Fibroblast of mammary gland (primary cell): ENCODE measurements at regions not wholly inside any gene's neighbourhood (a gene's known extent, or its start where the extent isn't known, plus 50 kb on each side); places are given as distances from the start of the nearest gene placed in this dataset.

Source experiments
- DNase-seq: peaks from one replicate; pipeline ENCODE4 v3.0.0-alpha.2; 2010; ENCODE audit warnings: low read depth
- H3K4me3 ChIP-seq: 2 replicates; pipeline ENCODE4 v1.5.1; 2011; ENCODE audit warnings: low read depth, mild to moderate bottlenecking, low read length, moderate library complexity; ENCODE audit not compliant: control insufficient read depth
- CTCF ChIP-seq: conservative IDR thresholded peaks from 2 replicates; pipeline ENCODE4 v1.5.1; 2011; ENCODE audit warnings: low read depth, low read length, inconsistent platforms; ENCODE audit not compliant: control insufficient read depth, insufficient read depth

GRCh38 chr2:133844214-133844892 lies 276.1 kb upstream of the NCKAP5 start:
- H3K4me3 ChIP-seq, result no peak overlapping the region
- DNase-seq, result peak; percentile 72
- TF ChIP-seq CTCF, result peak; percentile 87

- H3K4me3 ChIP-seq, result no peak overlapping the region
- DNase-seq, result no peak
- no peak for TF ChIP-seq CTCF
These were observed 278.2 kb upstream of the NCKAP5 start for GRCh38 chr2:133846476-133846875.

- no peak for TF ChIP-seq CTCF
- no peak overlapping the region for H3K4me3 ChIP-seq
- no peak for DNase-seq
These were observed 279.3 kb upstream of the NCKAP5 start for GRCh38 chr2:133847591-133847990.

GRCh38 chr2:133848111-133848649 lies 279.9 kb upstream of the NCKAP5 start:
- TF ChIP-seq CTCF, result no peak
- H3K4me3 ChIP-seq, result no peak overlapping the region
- DNase-seq, result no peak

- no peak for DNase-seq
- H3K4me3 ChIP-seq, result no peak overlapping the region
- TF ChIP-seq CTCF, result no peak
These were observed 281.1 kb upstream of the NCKAP5 start for GRCh38 chr2:133849341-133849740.

DNA sequence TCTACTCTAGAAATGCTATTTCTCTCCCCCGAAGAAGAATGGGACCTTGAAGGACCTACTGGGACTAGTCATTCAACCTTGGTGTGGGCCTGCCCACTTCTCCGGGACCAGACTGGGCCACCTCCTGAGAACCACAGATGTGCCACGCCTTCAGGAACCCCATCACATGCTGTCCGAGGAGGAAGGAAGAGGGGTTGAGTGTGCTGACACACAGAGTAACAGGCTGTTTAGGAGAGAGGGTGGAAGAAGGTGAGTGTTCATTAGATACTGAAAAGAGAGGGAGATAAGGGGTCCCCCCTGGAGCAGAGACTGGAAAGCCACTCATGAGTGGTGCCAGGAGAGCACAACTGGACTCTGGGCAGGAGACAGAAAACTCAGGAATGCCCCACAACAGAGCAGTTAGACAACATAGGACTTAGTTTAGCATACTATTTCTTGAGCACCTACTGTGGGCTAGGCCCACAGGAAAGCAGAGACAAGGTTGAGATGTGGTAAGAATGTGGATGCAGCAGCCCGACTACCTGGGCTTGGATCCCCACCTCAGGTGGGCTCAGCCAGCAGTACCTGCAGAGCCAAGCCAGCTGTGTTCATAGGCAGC lies 286.4 kb upstream of the NCKAP5 start:
- H3K4me3 ChIP-seq, result no peak overlapping the region
- no peak for TF ChIP-seq CTCF
- DNase-seq, result no peak

- no peak overlapping the region for H3K4me3 ChIP-seq
- DNase-seq, result no peak
- no peak for TF ChIP-seq CTCF
These were observed 287.3 kb upstream of the NCKAP5 start for GRCh38 chr2:133855526-133855925.
